NCI-H748 (cell line): ENCODE measurements at regions not wholly inside any gene's neighbourhood (a gene's known extent, or its start where the extent isn't known, plus 50 kb on each side); places are given as distances from the start of the nearest gene placed in this dataset.

Source experiments
- DNase-seq: peaks from one replicate; lab custom pipeline; 2025; ENCODE audit not compliant: unreplicated experiment; lab: John Stamatoyannopoulos, UW

GRCh38 chr21:32184065-32184464 lies 94.8 kb downstream of the MIS18A start:
- peak; percentile 42 for DNase-seq

- no peak for DNase-seq
These were observed 95.5 kb downstream of the MIS18A start for GRCh38 chr21:32183396-32183795.

- no peak for DNase-seq
These were observed 96.4 kb downstream of the MIS18A start for GRCh38 chr21:32182449-32182848.

- no peak for DNase-seq
These were observed 97.4 kb downstream of the MIS18A start for GRCh38 chr21:32181457-32181856.

GRCh38 chr21:32174819-32175218 lies 104.0 kb downstream of the MIS18A start:
- no peak for DNase-seq

GRCh38 chr21:32173121-32173724 lies 105.6 kb downstream of the MIS18A start:
- no peak for DNase-seq

GRCh38 chr21:32172106-32172505 lies 106.7 kb downstream of the MIS18A start:
- no peak for DNase-seq

- no peak for DNase-seq
These were observed 111.3 kb downstream of the MIS18A start for GRCh38 chr21:32167513-32167912.

- DNase-seq = no peak
These were observed 115.5 kb downstream of the MIS18A start for GRCh38 chr21:32163386-32163785.

GRCh38 chr21:32162727-32163320 lies 116.0 kb downstream of the MIS18A start:
- DNase-seq = no peak

GRCh38 chr21:32155226-32155625 lies 123.6 kb downstream of the MIS18A start:
- DNase-seq = no peak

GRCh38 chr21:32147041-32147440 lies 131.8 kb downstream of the MIS18A start:
- no peak for DNase-seq

GRCh38 chr21:32144851-32145250 lies 134.0 kb downstream of the MIS18A start:
- no peak for DNase-seq

- DNase-seq = no peak
These were observed 135.5 kb downstream of the MIS18A start for GRCh38 chr21:32143241-32143939.

- no peak for DNase-seq
These were observed 137.6 kb downstream of the MIS18A start for GRCh38 chr21:32141318-32141633.

GRCh38 chr21:32140604-32141317 lies 138.1 kb downstream of the MIS18A start:
- no peak for DNase-seq

- DNase-seq = no peak
These were observed 138.7 kb downstream of the MIS18A start for GRCh38 chr21:32140151-32140550.

GRCh38 chr21:32138658-32139057 lies 140.2 kb downstream of the MIS18A start:
- DNase-seq = no peak

- no peak for DNase-seq
These were observed 140.9 kb downstream of the MIS18A start for GRCh38 chr21:32137931-32138330.

- DNase-seq = peak; percentile 67
These were observed 141.6 kb downstream of the MIS18A start for GRCh38 chr21:32137266-32137665.

- no peak for DNase-seq
These were observed 142.3 kb downstream of the MIS18A start for GRCh38 chr21:32136546-32136945.
